AG09319 (cell line): ENCODE measurements at regions not wholly inside any gene's neighbourhood (a gene's known extent, or its start where the extent isn't known, plus 50 kb on each side); places are given as distances from the start of the nearest gene placed in this dataset.

Source experiments
- DNase-seq: peaks from one replicate; pipeline ENCODE4 v3.0.0-alpha.2; 2010; ENCODE audit warnings: low read depth; ENCODE audit errors: extremely low read depth
- TF ChIP-seq, protein P1 (sequence below): IDR thresholded peaks from 2 replicates; pipeline ENCODE4 v1.5.1; 2011; ENCODE audit warnings: low read depth, mild to moderate bottlenecking, inconsistent platforms, low read length, moderate library complexity

DNA sequence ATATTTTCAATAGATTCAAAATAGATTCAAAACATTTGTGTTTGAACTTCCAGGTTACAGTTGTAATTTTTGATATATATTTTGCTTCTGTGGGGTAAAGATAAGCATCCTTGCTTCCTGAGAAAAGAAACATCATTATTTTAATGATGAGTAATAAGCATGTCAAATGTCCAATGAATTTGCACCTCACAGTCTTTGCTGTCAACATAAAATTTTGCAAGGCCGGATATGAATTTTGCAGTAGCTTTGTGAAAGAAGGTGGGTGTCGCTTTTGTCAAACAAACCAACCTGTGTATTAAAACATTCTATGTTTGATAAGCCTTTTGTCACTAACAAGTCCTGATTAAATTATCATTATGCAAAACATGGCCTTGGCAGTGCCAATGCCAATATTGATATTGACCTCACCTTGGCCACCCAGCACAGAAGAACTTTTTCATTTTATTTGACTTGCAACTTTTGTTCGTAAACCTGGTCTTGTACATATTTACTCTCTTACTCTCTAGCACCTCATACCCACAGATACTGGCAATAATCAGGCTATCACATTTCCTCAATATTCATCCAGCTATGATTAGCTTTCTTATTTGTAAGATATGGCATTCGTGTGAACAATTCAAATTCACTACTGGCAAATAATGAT is 645.0 kb upstream of the KLF4 start:
- TF ChIP-seq, protein P1, sequence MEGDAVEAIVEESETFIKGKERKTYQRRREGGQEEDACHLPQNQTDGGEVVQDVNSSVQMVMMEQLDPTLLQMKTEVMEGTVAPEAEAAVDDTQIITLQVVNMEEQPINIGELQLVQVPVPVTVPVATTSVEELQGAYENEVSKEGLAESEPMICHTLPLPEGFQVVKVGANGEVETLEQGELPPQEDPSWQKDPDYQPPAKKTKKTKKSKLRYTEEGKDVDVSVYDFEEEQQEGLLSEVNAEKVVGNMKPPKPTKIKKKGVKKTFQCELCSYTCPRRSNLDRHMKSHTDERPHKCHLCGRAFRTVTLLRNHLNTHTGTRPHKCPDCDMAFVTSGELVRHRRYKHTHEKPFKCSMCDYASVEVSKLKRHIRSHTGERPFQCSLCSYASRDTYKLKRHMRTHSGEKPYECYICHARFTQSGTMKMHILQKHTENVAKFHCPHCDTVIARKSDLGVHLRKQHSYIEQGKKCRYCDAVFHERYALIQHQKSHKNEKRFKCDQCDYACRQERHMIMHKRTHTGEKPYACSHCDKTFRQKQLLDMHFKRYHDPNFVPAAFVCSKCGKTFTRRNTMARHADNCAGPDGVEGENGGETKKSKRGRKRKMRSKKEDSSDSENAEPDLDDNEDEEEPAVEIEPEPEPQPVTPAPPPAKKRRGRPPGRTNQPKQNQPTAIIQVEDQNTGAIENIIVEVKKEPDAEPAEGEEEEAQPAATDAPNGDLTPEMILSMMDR = no peak
- no peak for DNase-seq

DNA sequence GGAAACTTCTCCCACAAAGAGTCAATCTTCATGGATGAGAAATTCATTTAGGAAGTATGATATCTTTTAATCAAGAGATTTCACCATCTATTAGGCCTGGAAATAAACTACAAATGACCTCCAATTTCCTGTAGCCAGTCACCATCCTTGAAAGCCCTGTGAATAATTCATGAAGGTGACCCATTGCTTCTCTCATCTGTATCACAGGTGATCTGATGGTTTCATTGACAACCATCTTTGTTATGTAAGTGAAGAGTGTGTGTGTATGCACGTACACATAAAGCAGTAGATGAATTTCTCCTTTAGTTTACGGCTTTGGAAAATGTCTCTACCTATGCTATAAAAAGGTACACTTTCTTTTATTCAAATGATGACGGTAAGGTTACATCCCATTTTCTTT is 644.1 kb upstream of the KLF4 start:
- no peak for DNase-seq
- TF ChIP-seq, protein P1 = no peak

DNA sequence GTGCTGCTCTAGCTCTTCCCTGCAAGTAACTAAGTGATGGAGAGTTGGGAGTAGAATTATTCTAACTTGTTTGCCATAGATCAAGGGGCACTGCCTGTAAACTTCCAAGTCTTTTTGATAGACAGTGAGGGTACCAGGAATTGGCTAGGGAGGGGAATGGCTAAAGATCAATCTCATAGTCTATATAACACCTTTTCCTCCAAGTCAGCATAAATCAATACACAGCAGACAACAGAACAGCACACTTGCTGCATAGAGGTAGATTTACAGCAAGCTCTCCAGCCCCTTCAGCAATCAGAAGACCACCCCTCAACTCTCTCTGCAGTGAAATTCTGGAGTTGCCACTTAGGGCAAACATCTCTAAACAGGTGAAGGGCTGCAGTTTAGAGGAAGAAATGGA is 643.5 kb upstream of the KLF4 start:
- TF ChIP-seq, protein P1 = no peak
- DNase-seq = no peak

DNA sequence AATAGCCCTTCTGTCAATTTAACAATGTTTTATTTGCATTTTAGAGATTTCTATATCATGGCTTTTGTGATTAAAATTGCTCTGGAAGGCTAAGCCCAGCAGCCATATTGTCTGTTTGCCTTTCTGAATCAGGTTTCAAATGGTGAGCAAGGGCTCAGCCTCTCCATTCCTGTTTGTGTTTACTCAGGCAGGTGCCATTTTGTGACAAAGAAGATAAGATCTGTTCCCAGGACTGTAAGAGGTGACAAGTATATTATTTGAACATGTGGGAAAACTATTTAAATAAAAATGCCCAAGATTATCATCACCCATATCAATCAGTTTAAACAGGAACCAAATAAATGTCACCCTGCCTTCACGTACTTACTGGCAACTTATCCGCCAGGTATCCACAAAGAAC is 641.3 kb upstream of the KLF4 start:
- DNase-seq = no peak

DNA sequence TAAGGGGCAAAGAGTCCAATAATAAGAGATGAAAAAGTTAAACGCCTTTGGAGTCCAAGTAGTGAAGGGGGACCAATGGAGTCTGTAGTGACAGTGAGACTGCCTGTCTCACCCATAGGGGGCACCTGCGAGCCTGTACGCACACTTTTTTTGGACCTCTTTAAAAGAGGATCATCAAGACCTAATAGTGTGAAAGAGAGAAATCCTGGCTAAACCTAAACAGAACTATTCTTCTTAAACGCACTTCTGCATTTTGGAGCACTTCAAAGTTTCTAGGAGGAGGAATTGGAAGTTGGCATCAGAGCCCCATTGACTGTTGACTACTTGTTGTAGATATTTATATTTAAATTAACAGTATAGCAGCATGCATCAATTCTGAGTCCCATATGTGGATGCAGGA is 636.1 kb upstream of the KLF4 start:
- DNase-seq = no peak
- TF ChIP-seq, protein P1 = no peak; the same call in 1 of the 2 replicates

More for the DNA sequence above, 641.3 kb upstream of the KLF4 start:
- TF ChIP-seq, protein P1 = no peak

DNA sequence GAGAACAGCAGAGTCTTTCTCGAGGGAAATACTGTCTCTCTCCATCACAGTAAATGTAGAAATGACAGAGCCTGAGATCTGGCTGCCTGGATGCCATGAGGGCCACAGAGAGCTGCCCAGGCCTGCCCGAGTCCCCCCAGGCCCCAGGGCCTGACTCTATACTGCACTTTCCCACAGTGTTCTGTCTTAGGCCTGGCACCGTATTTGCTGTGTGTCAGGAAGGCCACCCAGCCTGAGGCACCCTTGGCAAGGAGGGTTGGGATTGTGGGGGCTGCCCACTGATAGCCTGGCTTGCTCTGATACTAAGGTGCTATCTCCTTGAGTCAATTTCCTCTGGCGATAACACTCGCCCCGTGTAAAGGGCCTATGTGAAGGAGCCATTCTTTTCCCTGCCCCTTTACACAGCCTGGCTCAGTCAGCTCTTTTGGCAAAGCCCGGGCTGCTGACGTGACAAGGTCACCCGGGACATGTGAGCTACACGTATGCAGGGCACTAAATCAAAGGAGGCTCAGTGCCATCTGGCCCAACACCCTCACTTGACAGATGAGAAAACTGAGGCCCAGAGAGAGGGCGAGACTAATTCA is 630.1 kb upstream of the KLF4 start:
- TF ChIP-seq, protein P1 = no peak

DNA sequence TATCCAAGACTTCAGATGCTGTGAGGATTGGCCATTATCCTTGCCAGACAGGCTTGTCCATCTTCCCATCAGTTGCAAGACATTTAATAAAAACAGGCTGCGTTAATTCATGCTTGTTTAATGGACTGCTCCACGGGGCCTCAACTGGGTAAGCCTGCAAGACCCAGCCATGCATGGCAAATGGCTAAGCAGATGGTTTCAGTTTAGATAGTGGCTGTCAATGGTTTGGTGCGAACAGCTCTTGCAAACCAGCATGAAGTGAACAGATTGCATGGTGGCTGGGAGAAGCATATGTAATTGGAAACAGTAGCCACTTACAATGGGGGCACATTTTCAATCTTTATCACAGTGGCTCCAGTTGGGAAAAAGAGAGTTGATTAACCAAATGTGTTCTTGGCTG is 628.2 kb upstream of the KLF4 start:
- TF ChIP-seq, protein P1 = no peak
- no peak for DNase-seq

More for the DNA sequence above, 630.1 kb upstream of the KLF4 start:
- DNase-seq = no peak
